Right renal cortex interstitium (tissue), 3 donors: ENCODE measurements at regions not wholly inside any gene's neighbourhood (a gene's known extent, or its start where the extent isn't known, plus 50 kb on each side); places are given as distances from the start of the nearest gene placed in this dataset.
"Not testable (repeated sequence)": the region's sequence is repeated elsewhere in the genome, so short reads cannot be mapped to it uniquely, and the experiment has no call there.

Experiments
- DNase-seq, 3 donors: peaks; one replicate each; pipeline ENCODE4 v3.0.0-alpha.2; 2013; ENCODE audit warnings: low read depth in 3 of 3, low spot score in 2 of 3

GRCh38 chr11:56883371-56883987, 105.2 kb upstream of the OR5AK2 start:
- no peak for DNase-seq

- no peak for DNase-seq
Measured at GRCh38 chr11:56876621-56877275, 112.0 kb upstream of the OR5AK2 start.

GRCh38 chr11:56855217-56855616, 106.7 kb upstream of the OR9G4 start:
- no peak for DNase-seq

DNA sequence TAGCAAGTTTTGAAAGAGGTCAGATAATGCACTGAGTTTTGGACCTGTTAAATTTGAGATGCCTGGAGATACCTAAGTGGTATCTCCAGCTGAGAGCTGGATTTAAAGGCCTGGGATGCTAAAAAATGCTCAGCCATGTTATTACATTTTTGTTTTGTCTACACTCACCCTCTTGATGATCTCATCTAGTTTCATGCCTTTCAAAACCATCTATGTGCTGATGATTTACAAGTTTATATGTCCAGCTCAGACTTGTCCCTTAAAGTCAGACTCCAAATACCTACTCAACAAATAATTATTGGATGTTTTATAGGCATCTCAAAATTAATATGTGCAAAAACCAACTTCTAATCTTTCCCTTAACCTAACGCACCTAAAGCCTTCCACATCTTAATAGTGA, 103.6 kb upstream of the OR9G4 start:
- no peak for DNase-seq

DNA sequence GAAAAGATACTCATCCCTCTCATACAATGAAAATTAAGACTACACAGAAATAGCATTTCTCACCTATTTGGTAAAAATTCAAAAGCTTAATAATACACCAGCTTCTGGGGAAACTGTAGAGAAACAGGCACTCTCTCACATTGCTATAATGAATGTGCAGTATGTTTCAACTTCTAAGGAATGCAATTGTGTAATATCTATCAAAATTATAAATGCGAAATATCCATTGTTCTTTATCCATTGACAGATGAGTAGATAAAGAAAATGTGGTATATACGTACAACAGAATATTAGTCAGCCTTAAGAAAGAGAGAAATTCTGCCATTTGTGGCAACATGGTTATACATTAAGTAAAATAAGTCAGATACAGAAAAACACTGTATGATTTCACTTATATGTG, 101.4 kb upstream of the OR9G4 start:
- no peak for DNase-seq

- DNase-seq: no peak
Measured at GRCh38 chr11:56849250-56849649, 100.8 kb upstream of the OR9G4 start.

DNA sequence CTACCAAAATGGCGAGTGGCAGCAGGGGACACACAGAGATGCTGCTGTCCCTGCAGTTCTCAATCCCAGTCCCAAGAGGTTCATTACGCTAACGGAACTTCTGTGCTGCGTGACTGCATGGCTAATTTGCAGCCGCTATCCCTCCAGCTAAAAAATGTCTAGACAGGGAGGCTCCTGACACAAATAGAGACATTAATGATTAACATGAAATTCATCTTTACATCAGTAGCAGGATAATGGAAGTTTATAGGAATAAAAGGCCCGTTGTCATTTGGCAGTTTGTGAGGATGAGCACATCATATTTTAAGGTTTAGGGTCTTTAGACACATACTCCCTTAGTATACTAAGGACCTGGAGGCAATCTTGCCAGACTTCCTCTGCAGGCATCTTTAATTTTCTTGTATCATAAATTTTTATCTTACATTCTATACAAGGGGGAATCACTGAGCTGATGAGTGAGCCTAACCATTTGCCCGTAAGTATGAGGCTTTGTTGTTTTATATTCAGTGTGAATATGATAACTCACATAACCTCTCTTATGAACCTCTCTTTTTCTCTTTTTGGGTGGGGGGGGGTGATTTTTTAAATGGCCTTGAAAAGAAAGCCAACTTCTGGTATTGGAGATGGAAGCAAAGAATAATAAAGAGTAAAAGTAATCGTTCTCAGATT, 99.8 kb upstream of the OR9G4 start:
- DNase-seq: no peak

GRCh38 chr11:56846631-56847576, 98.4 kb upstream of the OR9G4 start:
- DNase-seq: peak in 2 of 3 donors; percentile 14 to 43

- no peak for DNase-seq
Measured at GRCh38 chr11:56845121-56845732, 96.7 kb upstream of the OR9G4 start.

DNA sequence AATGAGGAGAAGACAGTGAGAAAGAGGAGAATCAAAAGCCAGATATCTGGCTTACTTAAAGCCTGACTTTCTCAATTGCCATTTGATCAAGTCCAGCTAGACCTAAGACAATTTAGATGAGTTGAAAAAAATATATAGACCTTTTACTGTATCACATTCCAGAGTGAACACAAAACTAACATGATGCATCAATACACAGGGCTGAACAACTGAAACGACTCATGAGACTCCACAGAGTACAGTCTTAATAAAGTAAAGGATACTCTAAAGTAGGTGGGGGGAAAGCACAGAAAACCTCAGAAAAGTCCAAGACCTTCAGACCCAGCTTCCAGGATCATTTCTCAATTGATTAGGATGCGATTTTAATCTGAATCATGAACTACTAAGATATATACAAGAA, 95.3 kb upstream of the OR9G4 start:
- no peak for DNase-seq

DNA sequence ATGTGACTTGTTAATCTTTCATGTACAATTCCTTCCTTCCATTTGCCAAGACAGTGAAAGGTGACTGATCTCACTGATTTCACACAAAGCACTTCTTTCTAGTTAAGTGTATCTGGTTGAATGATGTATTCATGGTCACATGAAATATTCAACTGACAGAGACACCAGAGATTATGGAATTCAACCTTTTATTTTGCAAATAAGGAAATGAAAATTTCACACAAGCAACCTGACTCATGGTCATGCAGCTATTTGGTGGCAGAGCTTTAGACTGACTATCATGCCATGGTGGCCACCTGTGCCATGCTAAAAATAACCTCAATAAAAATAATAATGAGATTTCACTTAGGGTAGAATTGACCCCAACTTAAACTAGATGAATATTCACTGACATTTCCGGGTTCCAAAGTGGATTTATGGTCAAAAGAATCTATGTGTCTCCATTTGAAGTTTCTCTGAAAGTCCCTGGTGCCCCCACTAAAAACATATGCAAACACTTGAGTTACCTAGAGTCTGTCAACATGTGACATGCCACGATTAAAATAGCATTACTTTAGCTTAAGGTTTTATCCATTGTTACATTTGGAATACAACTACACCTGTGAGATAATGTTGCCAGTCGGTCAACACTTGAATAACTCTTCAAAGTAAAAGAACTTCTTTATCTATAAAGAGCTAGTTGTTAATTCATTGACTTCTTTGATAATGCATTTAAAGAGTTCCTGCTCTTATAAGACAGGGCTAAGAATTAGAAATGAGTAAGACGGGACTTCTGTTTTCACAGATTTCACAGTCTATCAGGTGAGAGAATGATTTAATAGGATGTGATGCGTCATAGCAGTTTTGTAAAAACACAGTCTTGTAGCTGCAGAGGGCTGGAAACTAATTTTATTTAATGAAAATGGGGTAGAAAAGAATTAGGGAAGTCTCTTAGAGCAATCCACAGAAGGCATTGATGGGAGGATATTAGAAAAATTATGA, 94.6 kb upstream of the OR9G4 start:
- DNase-seq: no peak

- DNase-seq: peak in 2 of 3 donors; percentile 33 to 45
Measured at GRCh38 chr11:56841210-56841810, 92.8 kb upstream of the OR9G4 start.

DNA sequence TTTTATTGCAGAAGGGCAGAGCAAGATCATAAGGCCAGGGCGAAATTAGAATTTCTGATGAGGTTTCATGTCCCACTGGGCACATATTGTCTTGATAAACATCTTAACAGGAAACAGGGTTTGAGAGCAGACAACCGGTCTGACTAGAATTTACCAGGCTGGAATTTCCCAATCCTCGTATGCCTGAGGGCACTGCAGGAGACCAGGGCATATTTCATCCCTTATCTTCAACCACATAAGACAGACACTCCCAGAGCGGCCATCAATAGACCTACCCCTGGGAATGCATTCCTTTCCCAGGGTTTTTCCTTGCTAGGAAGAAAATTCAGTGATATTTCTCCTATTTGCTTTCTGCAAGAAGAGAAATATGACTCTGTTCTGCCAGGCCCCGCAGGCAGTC, 78.9 kb upstream of the OR9G4 start:
- DNase-seq: not testable (repeated sequence)

GRCh38 chr11:56819916-56820315, 71.4 kb upstream of the OR9G4 start:
- no peak for DNase-seq

- DNase-seq: no peak
Measured at GRCh38 chr11:56817661-56818060, 69.2 kb upstream of the OR9G4 start.

DNA sequence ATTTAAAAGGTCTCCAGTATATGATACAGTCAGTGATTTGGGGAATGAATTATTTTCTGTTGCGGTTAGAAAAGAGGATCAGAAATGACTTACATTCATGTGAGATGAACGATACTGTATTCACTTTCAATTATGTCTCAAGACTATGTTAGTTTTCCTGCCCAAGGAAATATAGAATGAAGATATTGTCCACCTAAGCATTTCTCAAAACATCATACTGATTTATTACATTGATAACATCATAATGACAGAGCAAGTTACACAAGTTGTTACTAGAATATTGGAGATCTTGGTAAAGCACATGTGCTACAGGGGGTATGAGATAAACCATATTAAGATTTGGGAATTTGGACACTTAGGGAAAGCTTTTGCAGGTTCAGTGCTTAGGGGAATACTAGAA, 67.8 kb upstream of the OR9G4 start:
- no peak for DNase-seq

- no peak for DNase-seq
Measured at GRCh38 chr11:56808326-56808725, 59.8 kb upstream of the OR9G4 start.

DNA sequence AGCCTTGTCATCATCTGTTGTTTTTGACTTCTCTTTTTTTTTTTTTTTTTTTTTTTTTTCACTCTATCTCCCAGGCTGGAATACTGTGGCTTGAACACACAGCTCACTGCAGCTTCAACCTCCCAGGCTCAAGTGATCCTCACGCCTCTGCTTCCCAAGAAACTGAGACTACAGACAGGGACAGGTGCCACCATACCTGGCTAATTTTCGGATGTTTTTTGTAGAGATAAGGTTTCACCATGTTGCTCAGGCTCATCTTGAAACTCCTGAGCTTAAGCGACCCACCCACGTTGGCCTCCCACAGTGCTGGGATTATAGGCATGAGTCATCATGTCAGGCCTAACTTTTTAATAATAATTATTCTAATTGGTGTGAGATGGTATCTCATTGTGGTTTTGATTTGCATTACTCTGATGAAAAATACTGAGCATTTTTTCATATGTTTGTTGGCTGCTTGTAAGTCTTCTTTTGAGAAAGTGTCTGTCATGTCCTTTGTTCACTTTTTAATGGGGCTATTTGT, 51.3 kb upstream of the OR9G4 start:
- no peak for DNase-seq
